GM19238 (cell line): ENCODE measurements at regions not wholly inside any gene's neighbourhood (a gene's known extent, or its start where the extent isn't known, plus 50 kb on each side); places are given as distances from the start of the nearest gene placed in this dataset.
"Not testable (repeated sequence)": the region's sequence is repeated elsewhere in the genome, so short reads cannot be mapped to it uniquely, and the experiment has no call there.

Experiments used
- DNase-seq: peaks from one replicate; pipeline ENCODE4 v3.0.0; 2011; ENCODE audit warnings: low spot score; ENCODE audit not compliant: insufficient read length

- no peak for DNase-seq
These were observed 250.1 kb downstream of the FAM170A start for GRCh38 chr5:119879446-119879845.

- no peak for DNase-seq
These were observed 265.7 kb downstream of the FAM170A start for GRCh38 chr5:119895066-119895465.

GRCh38 chr5:119896826-119897536, 267.6 kb downstream of the FAM170A start:
- DNase-seq = no peak

GRCh38 chr5:119897537-119898370, 268.4 kb downstream of the FAM170A start:
- no peak for DNase-seq

GRCh38 chr5:119899981-119900380, 270.6 kb downstream of the FAM170A start:
- no peak for DNase-seq

- DNase-seq = no peak
These were observed 273.2 kb downstream of the FAM170A start for GRCh38 chr5:119902593-119902992.

GRCh38 chr5:119913425-119913824, 284.1 kb downstream of the FAM170A start:
- no peak for DNase-seq

GRCh38 chr5:119919279-119919678, 289.9 kb downstream of the FAM170A start:
- DNase-seq = no peak

- DNase-seq = no peak
These were observed 296.9 kb downstream of the FAM170A start for GRCh38 chr5:119926301-119926700.

GRCh38 chr5:119928974-119929373, 299.6 kb downstream of the FAM170A start:
- no peak for DNase-seq

- DNase-seq = no peak
These were observed 301.1 kb downstream of the FAM170A start for GRCh38 chr5:119930490-119930889.

- DNase-seq = no peak
These were observed 313.8 kb downstream of the FAM170A start for GRCh38 chr5:119943148-119943547.

- no peak for DNase-seq
These were observed 316.3 kb downstream of the FAM170A start for GRCh38 chr5:119945691-119946090.

- no peak for DNase-seq
These were observed 318.8 kb downstream of the FAM170A start for GRCh38 chr5:119948162-119948561.

- DNase-seq = no peak
These were observed 320.2 kb downstream of the FAM170A start for GRCh38 chr5:119949426-119949999.

- no peak for DNase-seq
These were observed 322.1 kb downstream of the FAM170A start for GRCh38 chr5:119951330-119951934.

- no peak for DNase-seq
These were observed 324.1 kb downstream of the FAM170A start for GRCh38 chr5:119953474-119953873.

GRCh38 chr5:119954106-119954505, 324.7 kb downstream of the FAM170A start:
- DNase-seq = no peak

- no peak for DNase-seq
These were observed 332.6 kb downstream of the FAM170A start for GRCh38 chr5:119961993-119962392.

GRCh38 chr5:119966028-119966427, 336.7 kb downstream of the FAM170A start:
- DNase-seq = no peak

- no peak for DNase-seq
These were observed 339.3 kb downstream of the FAM170A start for GRCh38 chr5:119968690-119969089.

GRCh38 chr5:119987077-119987476, 357.7 kb downstream of the FAM170A start:
- DNase-seq = not testable (repeated sequence)
